Sigmoid colon (tissue), 6 donors: ENCODE measurements at regions not wholly inside any gene's neighbourhood (a gene's known extent, or its start where the extent isn't known, plus 50 kb on each side); places are given as distances from the start of the nearest gene placed in this dataset.

ENCODE experiments used
- DNase-seq: peaks from one replicate; pipeline ENCODE4 v3.0.0-alpha.2; 2019
- H3K27ac ChIP-seq, 4 donors: fragments of 200-600 bp; sonication (generic); one replicate each; pipeline ENCODE4 v1.5.1; 2016 to 2019; ENCODE audit warnings: mild to moderate bottlenecking in 1 of 4
- H3K27me3 ChIP-seq, 3 donors: fragments of 200-600 bp; sonication (generic); one replicate each; pipeline ENCODE4 v1.5.1; 2019; ENCODE audit warnings: mild to moderate bottlenecking in 1 of 3
- H3K36me3 ChIP-seq, 4 donors: fragments of 200-600 bp; sonication (generic); one replicate each; pipeline ENCODE4 v1.5.1; 2016 to 2019
- H3K4me1 ChIP-seq, 4 donors: fragments of 200-600 bp; sonication (generic); one replicate each; pipeline ENCODE4 v1.5.1; 2017 to 2019
- H3K4me3 ChIP-seq, 4 donors: fragments of 200-600 bp; sonication (generic); one replicate each; pipeline ENCODE4 v1.5.1; 2017 to 2019; ENCODE audit warnings: mild to moderate bottlenecking in 2 of 4, moderate library complexity in 1 of 4
- H3K9me3 ChIP-seq, 4 donors: fragments of 200-600 bp in 3 of 4; sonication (generic) in 3 of 4; one replicate each; pipeline versions ENCODE4 v1.5.1 to v1.6.1; 2013 to 2019
- EP300 ChIP-seq, 4 donors: sonication (generic); formaldehyde crosslinking; IDR thresholded peaks; one replicate each; pipeline ENCODE4 v1.6.1; 2017; ENCODE audit warnings: antibody characterized with exemption in 4 of 4
- POLR2A ChIP-seq, 2 donors: fragments of 450-650 bp; IDR thresholded peaks; one replicate each; pipeline ENCODE4 v1.6.1; 2016; ENCODE audit warnings: antibody characterized with exemption in 2 of 2, mild to moderate bottlenecking in 2 of 2, moderate library complexity in 2 of 2
- POLR2AphosphoS5 ChIP-seq, 4 donors: sonication (generic); formaldehyde crosslinking; IDR thresholded peaks; one replicate each; pipeline ENCODE4 v1.6.1; 2017; ENCODE audit warnings: antibody characterized with exemption in 4 of 4
- WGBS, 2 donors: extraction: QIAGEN DNeasy Blood & Tissue Kit; methylation state at CpG; one replicate each; pipeline ENCODE4 v1.1.7; 2013; 5-methylcytosine and 5-hydroxymethylcytosine counted together
- intact Hi-C: fragments of 100-400 bp; cut with DNase I; formaldehyde crosslinking; loops from one replicate; pipeline ENCODE4 v1.15.1; 2023
- TF ChIP-seq, protein P1 (sequence below), 4 experiments: fragments of 450-650 bp in 3 of 4; fragments of 200-600 bp in 1 of 4; IDR thresholded peaks; one replicate each; pipeline ENCODE4 v1.5.1; 2016 to 2019; ENCODE audit warnings: antibody characterized with exemption in 4 of 4, mild to moderate bottlenecking in 3 of 4, moderate library complexity in 2 of 4
- donor health status: healthy with polysubstance abuse.
- donor health status: healthy.

- TF ChIP-seq POLR2AphosphoS5 (IDR thresholded peaks at IDR 0.05) (no peak), EP300 (IDR thresholded peaks at IDR 0.05) (no peak), POLR2A (IDR thresholded peaks at IDR 0.05) (no peak)
- TF ChIP-seq, protein P1, sequence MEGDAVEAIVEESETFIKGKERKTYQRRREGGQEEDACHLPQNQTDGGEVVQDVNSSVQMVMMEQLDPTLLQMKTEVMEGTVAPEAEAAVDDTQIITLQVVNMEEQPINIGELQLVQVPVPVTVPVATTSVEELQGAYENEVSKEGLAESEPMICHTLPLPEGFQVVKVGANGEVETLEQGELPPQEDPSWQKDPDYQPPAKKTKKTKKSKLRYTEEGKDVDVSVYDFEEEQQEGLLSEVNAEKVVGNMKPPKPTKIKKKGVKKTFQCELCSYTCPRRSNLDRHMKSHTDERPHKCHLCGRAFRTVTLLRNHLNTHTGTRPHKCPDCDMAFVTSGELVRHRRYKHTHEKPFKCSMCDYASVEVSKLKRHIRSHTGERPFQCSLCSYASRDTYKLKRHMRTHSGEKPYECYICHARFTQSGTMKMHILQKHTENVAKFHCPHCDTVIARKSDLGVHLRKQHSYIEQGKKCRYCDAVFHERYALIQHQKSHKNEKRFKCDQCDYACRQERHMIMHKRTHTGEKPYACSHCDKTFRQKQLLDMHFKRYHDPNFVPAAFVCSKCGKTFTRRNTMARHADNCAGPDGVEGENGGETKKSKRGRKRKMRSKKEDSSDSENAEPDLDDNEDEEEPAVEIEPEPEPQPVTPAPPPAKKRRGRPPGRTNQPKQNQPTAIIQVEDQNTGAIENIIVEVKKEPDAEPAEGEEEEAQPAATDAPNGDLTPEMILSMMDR (IDR thresholded peaks at IDR 0.05), result no peak
- no peaks in the 10 kb centered on the region for H3K4me1 ChIP-seq
- intact Hi-C loops, result no loop called here
These were observed 105.7 kb downstream of the AGTR2 start for GRCh38 chrX:116276261-116276660.

GRCh38 chrX:116277351-116278225 is 107.0 kb downstream of the AGTR2 start:
- Histone ChIP-seq H3K4me1 (no peaks in the 10 kb centered on the region), H3K27ac (no peak overlapping the region), H3K36me3 (no peaks in the 10 kb centered on the region), H3K4me3 (no peak overlapping the region), H3K27me3 (no peaks in the 10 kb centered on the region), H3K9me3 (no peaks in the 10 kb centered on the region)
- intact Hi-C loops, result no loop called here
- DNase-seq, result no peak
- TF ChIP-seq EP300 (IDR thresholded peaks at IDR 0.05), result no peak
- TF ChIP-seq, protein P1 (IDR thresholded peaks at IDR 0.05), result no peak
- TF ChIP-seq POLR2AphosphoS5 (IDR thresholded peaks at IDR 0.05), result no peak
- TF ChIP-seq POLR2A (IDR thresholded peaks at IDR 0.05), result no peak
- 64 to 81% methylated on average over 7 of the region's 7 CpGs for WGBS, 2 donors

More at GRCh38 chrX:116276261-116276660, 105.7 kb downstream of the AGTR2 start:
- Histone ChIP-seq H3K27ac (no peak overlapping the region), H3K27me3 (no peaks in the 10 kb centered on the region), H3K36me3 (no peaks in the 10 kb centered on the region), H3K4me3 (no peak overlapping the region), H3K9me3 (no peaks in the 10 kb centered on the region)
- DNase-seq, result no peak
- 50 to 56% methylated on average over 1 of the region's 1 CpG for WGBS, 2 donors

DNA sequence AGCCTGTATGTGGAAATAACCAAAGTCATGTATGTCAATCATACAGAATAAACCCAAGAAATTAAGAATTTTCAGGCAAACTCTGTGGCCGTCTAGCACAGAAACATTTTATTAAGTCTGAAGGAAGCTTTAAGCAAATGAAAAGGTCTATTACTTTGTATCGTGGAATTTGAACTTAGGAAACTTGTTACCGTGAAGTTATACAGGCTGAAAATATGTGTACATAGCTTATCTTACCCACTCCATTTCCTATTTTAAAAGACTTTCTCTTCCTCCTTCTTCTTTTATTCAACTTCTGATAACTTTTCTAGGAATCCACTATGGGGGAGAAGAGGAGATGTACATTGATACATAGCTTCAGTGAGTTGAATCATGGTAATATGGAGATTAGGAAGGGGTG is 108.3 kb downstream of the AGTR2 start:
- Histone ChIP-seq H3K9me3 (no peaks in the 10 kb centered on the region), H3K4me1 (no peaks in the 10 kb centered on the region), H3K36me3 (no peaks in the 10 kb centered on the region), H3K27ac (no peak overlapping the region), H3K4me3 (no peak overlapping the region), H3K27me3 (no peaks in the 10 kb centered on the region)
- DNase-seq, result no peak
- TF ChIP-seq, protein P1 (IDR thresholded peaks at IDR 0.05), result no peak
- TF ChIP-seq EP300 (IDR thresholded peaks at IDR 0.05) (no peak), POLR2AphosphoS5 (IDR thresholded peaks at IDR 0.05) (no peak), POLR2A (IDR thresholded peaks at IDR 0.05) (no peak)
- WGBS, 2 donors, result 14 to 38% methylated on average over 3 of the region's 3 CpGs
- intact Hi-C loops, result no loop called here

- intact Hi-C loops, result no loop called here
- Histone ChIP-seq H3K9me3 (no peaks in the 10 kb centered on the region), H3K27me3 (no peaks in the 10 kb centered on the region), H3K4me1 (no peaks in the 10 kb centered on the region), H3K27ac (no peak overlapping the region), H3K36me3 (no peaks in the 10 kb centered on the region), H3K4me3 (no peak overlapping the region)
- DNase-seq, result no peak
- TF ChIP-seq POLR2AphosphoS5 (IDR thresholded peaks at IDR 0.05) (no peak), POLR2A (IDR thresholded peaks at IDR 0.05) (no peak), EP300 (IDR thresholded peaks at IDR 0.05) (no peak)
- TF ChIP-seq, protein P1 (IDR thresholded peaks at IDR 0.05), result no peak
- 26 to 83% methylated on average over 1 of the region's 1 CpG for WGBS, 2 donors
These were observed 110.6 kb downstream of the AGTR2 start for GRCh38 chrX:116281106-116281505.
